ENCODE measurements at regions not wholly inside any gene's neighbourhood (a gene's known extent, or its start where the extent isn't known, plus 50 kb on each side); places are given as distances from the start of the nearest gene placed in this dataset.

DNA sequence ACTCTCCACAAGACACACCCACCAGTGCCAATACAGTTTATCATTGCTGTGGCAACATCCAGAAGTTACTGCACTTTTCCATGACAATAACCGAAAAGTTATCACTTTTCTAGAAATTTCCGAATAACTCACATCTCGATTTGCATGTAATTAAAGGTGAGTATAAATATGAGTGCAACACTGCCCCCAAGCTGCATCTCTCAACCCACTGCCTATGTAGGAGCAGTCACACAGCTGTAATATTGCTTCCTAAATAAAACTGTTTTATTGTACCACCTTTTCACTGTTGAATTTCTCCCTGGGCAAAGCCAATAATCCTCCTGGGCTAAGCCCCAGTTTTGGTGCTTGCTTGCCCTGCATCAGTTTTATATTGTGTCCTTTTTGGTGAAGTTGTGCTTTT lies 601.0 kb upstream of the EPHA6 start:
- TF ChIP-seq POLR2AphosphoS5 (IDR thresholded peaks at IDR 0.05) (no peak), POLR2A (IDR thresholded peaks at IDR 0.05) (no peak)
- TF ChIP-seq, protein P1, sequence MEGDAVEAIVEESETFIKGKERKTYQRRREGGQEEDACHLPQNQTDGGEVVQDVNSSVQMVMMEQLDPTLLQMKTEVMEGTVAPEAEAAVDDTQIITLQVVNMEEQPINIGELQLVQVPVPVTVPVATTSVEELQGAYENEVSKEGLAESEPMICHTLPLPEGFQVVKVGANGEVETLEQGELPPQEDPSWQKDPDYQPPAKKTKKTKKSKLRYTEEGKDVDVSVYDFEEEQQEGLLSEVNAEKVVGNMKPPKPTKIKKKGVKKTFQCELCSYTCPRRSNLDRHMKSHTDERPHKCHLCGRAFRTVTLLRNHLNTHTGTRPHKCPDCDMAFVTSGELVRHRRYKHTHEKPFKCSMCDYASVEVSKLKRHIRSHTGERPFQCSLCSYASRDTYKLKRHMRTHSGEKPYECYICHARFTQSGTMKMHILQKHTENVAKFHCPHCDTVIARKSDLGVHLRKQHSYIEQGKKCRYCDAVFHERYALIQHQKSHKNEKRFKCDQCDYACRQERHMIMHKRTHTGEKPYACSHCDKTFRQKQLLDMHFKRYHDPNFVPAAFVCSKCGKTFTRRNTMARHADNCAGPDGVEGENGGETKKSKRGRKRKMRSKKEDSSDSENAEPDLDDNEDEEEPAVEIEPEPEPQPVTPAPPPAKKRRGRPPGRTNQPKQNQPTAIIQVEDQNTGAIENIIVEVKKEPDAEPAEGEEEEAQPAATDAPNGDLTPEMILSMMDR (IDR thresholded peaks at IDR 0.05 in 8 of 11, conservative IDR thresholded peaks at IDR 0.05 in 3 of 11): no peak
- intact Hi-C loops (cut with DNase I; ENCODE audit: low total_unique reads): no loop called here
- WGBS, 5 donors: 89 to 96% (median 94%) methylated on average over 3 of the region's 3 CpGs
- no peak overlapping the region for H3K4me3 ChIP-seq
- peaks cover 0 to 60% (median 28%) of the 10 kb centered on the region in 8 donors for H3K9me3 ChIP-seq
- no peaks in the 10 kb centered on the region for H3K36me3 ChIP-seq
- H3K27me3 ChIP-seq (replicated peaks in 1 of 7): no peaks in the 10 kb centered on the region
- no peak overlapping the region for H3K27ac ChIP-seq
- H3K4me1 ChIP-seq: no peaks in the 10 kb centered on the region
- DNase-seq: no peak

DNA sequence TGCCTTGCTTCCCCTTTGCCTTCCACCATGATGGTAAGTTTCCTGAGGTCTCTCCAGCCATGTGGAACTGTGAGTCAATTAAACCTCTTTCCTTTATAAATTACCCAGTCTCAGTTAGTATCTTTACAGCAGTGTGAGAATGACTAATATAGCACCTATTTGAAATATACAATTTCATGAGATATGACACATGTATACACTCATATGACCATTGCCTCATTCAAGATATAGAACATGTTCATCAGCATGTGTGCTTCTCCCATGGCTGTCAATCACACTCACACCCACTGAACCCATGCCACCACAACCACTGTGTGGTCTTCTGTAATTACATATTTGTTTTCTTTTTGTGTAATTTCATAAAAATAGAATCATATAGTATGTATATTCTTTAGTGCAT lies 599.5 kb upstream of the EPHA6 start:
- H3K27ac ChIP-seq: no peak overlapping the region
- DNase-seq: no peak
- no peak for TF ChIP-seq POLR2A (IDR thresholded peaks at IDR 0.05)
- TF ChIP-seq, protein P1 (IDR thresholded peaks at IDR 0.05 in 8 of 11, conservative IDR thresholded peaks at IDR 0.05 in 3 of 11): no peak
- H3K36me3 ChIP-seq: no peaks in the 10 kb centered on the region
- no peaks in the 10 kb centered on the region for H3K27me3 ChIP-seq (replicated peaks in 1 of 7)
- no peak overlapping the region for H3K4me3 ChIP-seq
- H3K4me1 ChIP-seq: no peaks in the 10 kb centered on the region
- intact Hi-C loops (cut with DNase I; ENCODE audit: low total_unique reads): no loop called here
- H3K9me3 ChIP-seq: peaks cover 0 to 59% (median 27%) of the 10 kb centered on the region in 8 donors

DNA sequence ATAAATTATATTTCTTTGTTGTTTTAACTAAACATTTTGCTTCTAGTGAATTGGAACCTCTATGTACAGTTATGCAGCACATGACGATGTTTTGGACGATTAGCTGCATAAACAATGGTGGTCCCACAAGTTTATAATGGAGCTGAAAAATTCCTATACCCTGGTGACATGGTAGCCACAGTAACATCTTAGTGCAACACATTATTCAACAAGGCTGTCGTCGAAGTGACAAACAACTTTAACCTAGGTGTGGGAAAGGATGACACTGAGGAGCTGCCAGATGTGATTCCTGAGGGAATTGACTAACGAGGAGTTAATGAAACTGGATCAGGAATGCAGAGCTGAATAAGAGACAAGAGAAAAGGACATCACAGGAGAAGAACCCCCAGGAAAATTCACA lies 588.9 kb upstream of the EPHA6 start:
- H3K4me3 ChIP-seq: no peak overlapping the region
- no peaks in the 10 kb centered on the region for H3K36me3 ChIP-seq
- H3K9me3 ChIP-seq: no peaks in the 10 kb centered on the region
- WGBS, 5 donors: 78 to 86% (median 80%) methylated on average over 5 of the region's 5 CpGs
- intact Hi-C loops (cut with DNase I; ENCODE audit: low total_unique reads): no loop called here
- no peak for DNase-seq
- no peaks in the 10 kb centered on the region for H3K27me3 ChIP-seq (replicated peaks in 1 of 7)
- H3K27ac ChIP-seq: no peak overlapping the region
- TF ChIP-seq POLR2AphosphoS5 (IDR thresholded peaks at IDR 0.05): no peak
- TF ChIP-seq POLR2A (IDR thresholded peaks at IDR 0.05): no peak
- TF ChIP-seq, protein P1 (IDR thresholded peaks at IDR 0.05 in 8 of 11, conservative IDR thresholded peaks at IDR 0.05 in 3 of 11): no peak
- no peaks in the 10 kb centered on the region for H3K4me1 ChIP-seq

DNA sequence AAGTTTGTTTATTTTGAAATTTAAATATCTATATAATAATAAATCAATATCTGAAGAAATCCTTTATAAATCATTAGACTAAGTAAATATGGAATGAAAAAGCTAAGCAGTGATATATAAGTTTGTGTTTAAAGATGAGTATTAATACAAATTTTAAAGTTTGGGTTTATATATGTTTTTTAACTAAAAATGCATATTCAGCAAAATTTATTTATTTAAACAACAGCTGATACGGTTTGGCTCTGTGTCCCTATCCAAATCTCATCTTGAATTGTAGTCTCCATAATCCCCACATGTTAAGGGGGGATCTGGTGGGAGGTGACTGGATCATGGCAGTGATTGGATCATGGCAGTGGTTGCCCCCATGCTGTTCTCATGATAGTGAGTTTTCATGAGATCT lies 580.7 kb upstream of the EPHA6 start:
- DNase-seq: no peak
- Histone ChIP-seq H3K27me3 (replicated peaks in 1 of 7) (no peaks in the 10 kb centered on the region), H3K4me1 (no peaks in the 10 kb centered on the region), H3K9me3 (peaks cover 0 to 8% (median 0%) of the 10 kb centered on the region in 8 donors), H3K27ac (no peak overlapping the region), H3K4me3 (no peak overlapping the region), H3K36me3 (no peaks in the 10 kb centered on the region)
- TF ChIP-seq, protein P1 (IDR thresholded peaks at IDR 0.05 in 8 of 11, conservative IDR thresholded peaks at IDR 0.05 in 3 of 11): no peak
- TF ChIP-seq POLR2AphosphoS5 (IDR thresholded peaks at IDR 0.05) (no peak), POLR2A (IDR thresholded peaks at IDR 0.05) (no peak)
- intact Hi-C loops (cut with DNase I; ENCODE audit: low total_unique reads): no loop called here
- WGBS, 5 donors: 58 to 82% (median 67%) methylated on average over 1 of the region's 1 CpG

All from spleen (tissue), 11 donors.